Activated T-helper 1 cell treated with anti-CD3 and anti-CD28 coated beads, Interleukin-12 subunit alpha, Interleukin-12 subunit beta, Interleukin-2, Interleukin-4 antibody, amounts not matched to agents 30 ng/mL and 10 ng/mL and 1 ng/mL, durations not matched to agents 14 hours and 24 hours and 36 hours (primary cell): ENCODE measurements at regions not wholly inside any gene's neighbourhood (a gene's known extent, or its start where the extent isn't known, plus 50 kb on each side); places are given as distances from the start of the nearest gene placed in this dataset.
"Not testable (repeated sequence)": the region's sequence is repeated elsewhere in the genome, so short reads cannot be mapped to it uniquely, and the experiment has no call there.

Experiments used
- DNase-seq: peaks from one replicate; pipeline ENCODE4 v3.0.0; 2021; ENCODE audit warnings: low spot score
- H3K27ac Mint-ChIP-seq: one replicate; pipeline ENCODE4 v1.8.0; 2021; ENCODE audit warnings: mild to moderate bottlenecking, mixed read lengths
- H3K27me3 Mint-ChIP-seq: one replicate; pipeline ENCODE4 v1.8.0; 2022; ENCODE audit warnings: mild to moderate bottlenecking, moderate library complexity, mixed read lengths; ENCODE audit not compliant: insufficient read depth
- H3K36me3 Mint-ChIP-seq: one replicate; pipeline ENCODE4 v1.8.0; 2021; ENCODE audit warnings: low read depth, mixed read lengths
- H3K4me1 Mint-ChIP-seq: one replicate; pipeline ENCODE4 v1.8.0; 2021; ENCODE audit warnings: low read depth, mixed read lengths
- H3K4me3 Mint-ChIP-seq: one replicate; pipeline ENCODE4 v1.8.0; 2021; ENCODE audit warnings: mild to moderate bottlenecking, moderate library complexity, mixed read lengths
- H3K9me3 Mint-ChIP-seq: one replicate; pipeline ENCODE4 v1.8.0; 2021; ENCODE audit warnings: mixed read lengths
- intact Hi-C: fragments of 100-400 bp; cut with micrococcal nuclease; formaldehyde crosslinking; loops from one replicate; pipeline ENCODE4 v1.15.1; 2024

DNA sequence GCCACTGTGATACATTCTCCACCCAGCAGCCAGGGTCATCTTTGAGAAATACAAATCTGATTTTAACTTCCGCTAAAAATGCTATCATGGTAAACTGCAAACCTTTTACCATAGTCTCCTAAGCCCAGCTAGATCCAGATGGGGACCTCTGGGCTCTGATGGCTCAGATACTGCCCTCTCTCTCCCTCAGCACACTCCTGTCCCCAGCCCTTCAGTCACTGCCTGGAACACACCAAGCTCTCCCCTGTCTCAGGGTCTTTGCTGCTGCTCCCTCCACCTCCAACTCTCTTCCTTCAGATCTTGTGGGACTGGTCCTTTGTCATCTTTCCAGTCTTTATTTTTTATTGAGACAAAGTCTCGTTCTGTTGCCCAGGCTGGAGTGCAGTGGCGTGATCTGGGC lies 65.1 kb downstream of the SPRY4 start:
- Mint-ChIP-seq H3K9me3 (no peaks in the 10 kb centered on the region), H3K36me3 (no peaks in the 10 kb centered on the region), H3K4me3 (no peak overlapping the region), H3K27me3 (peaks cover 11% of the 10 kb centered on the region), H3K27ac (no peak overlapping the region), H3K4me1 (no peaks in the 10 kb centered on the region)
- intact Hi-C loops = no loop called here
- no peak for DNase-seq

DNA sequence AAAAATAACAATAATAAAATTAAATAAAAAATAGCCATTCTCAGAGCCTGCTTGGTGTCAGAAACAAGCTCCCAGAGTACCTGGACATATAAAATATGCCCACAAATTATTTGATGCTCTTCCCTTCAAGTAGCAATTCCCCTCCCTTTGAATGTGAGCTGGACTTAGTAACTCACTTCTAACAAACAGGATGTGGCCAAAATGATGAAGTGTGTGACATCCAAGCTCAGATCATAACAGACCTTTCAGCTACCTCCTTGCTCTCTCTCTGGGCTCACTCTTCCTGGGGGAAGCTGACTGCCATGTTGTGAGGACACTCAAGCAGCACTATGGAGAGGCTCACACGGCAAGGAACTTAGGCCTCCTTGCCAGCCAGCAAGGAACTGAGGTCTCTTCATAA lies 69.0 kb downstream of the SPRY4 start:
- no peak overlapping the region for H3K27ac Mint-ChIP-seq
- DNase-seq = no peak
- H3K36me3 Mint-ChIP-seq = no peaks in the 10 kb centered on the region
- H3K4me3 Mint-ChIP-seq = no peak overlapping the region
- no peaks in the 10 kb centered on the region for H3K4me1 Mint-ChIP-seq
- intact Hi-C loops = no loop called here
- H3K9me3 Mint-ChIP-seq = no peaks in the 10 kb centered on the region
- peaks cover 15% of the 10 kb centered on the region for H3K27me3 Mint-ChIP-seq

DNA sequence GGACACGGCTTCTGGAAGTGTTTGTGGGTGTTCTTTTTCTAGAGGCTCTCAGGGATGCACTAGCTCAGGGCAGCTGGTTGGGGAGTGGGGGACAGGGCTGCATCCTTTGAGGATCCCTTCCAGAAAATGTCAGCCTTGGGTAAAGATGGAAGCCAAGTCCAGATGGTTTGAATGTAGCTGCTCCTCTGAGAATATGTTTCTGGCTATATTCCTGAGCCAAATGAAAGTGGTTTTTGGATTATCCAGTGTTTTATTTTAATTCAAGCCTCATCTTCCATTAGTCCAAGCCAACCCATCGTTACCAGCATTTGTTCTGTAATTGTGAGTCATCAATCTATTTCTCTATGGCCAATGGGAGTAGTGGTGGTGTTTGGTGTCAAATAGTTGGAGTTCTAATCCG lies 70.4 kb downstream of the SPRY4 start:
- Mint-ChIP-seq H3K4me3 (no peak overlapping the region), H3K27ac (no peak overlapping the region), H3K36me3 (no peaks in the 10 kb centered on the region), H3K4me1 (no peaks in the 10 kb centered on the region), H3K27me3 (peaks cover 7% of the 10 kb centered on the region), H3K9me3 (no peaks in the 10 kb centered on the region)
- intact Hi-C loops = no loop called here
- DNase-seq = no peak

DNA sequence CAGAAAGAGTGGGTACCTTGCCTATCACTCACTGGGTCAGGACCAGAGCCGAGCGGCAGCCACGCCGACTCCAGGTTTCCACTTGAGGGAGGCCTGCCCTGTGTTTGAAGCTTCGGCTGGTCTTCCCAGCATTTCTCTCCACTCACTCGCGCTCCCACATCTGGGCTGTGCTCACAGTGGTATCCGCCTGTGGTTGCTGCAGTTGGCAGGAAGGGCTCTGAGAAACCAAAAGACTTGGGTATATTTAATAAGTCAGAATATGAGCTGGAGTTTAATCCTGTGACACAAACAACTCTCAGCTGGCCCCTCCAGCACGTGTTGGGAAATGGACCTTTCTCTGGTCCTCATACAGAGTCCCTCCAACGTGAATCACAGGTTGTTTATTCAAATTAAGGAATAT lies 70.9 kb downstream of the SPRY4 start:
- intact Hi-C loops = no loop called here
- DNase-seq = no peak
- Mint-ChIP-seq H3K4me3 (no peak overlapping the region), H3K4me1 (no peaks in the 10 kb centered on the region), H3K27me3 (peaks cover 7% of the 10 kb centered on the region), H3K27ac (no peak overlapping the region), H3K36me3 (no peaks in the 10 kb centered on the region), H3K9me3 (no peaks in the 10 kb centered on the region)

GRCh38 chr5:142250119-142250518 lies 74.7 kb downstream of the SPRY4 start:
- intact Hi-C loops = no loop called here
- Mint-ChIP-seq H3K9me3 (no peaks in the 10 kb centered on the region), H3K27me3 (peaks cover 4% of the 10 kb centered on the region), H3K4me1 (no peaks in the 10 kb centered on the region), H3K36me3 (no peaks in the 10 kb centered on the region), H3K27ac (no peak overlapping the region), H3K4me3 (no peak overlapping the region)
- no peak for DNase-seq

DNA sequence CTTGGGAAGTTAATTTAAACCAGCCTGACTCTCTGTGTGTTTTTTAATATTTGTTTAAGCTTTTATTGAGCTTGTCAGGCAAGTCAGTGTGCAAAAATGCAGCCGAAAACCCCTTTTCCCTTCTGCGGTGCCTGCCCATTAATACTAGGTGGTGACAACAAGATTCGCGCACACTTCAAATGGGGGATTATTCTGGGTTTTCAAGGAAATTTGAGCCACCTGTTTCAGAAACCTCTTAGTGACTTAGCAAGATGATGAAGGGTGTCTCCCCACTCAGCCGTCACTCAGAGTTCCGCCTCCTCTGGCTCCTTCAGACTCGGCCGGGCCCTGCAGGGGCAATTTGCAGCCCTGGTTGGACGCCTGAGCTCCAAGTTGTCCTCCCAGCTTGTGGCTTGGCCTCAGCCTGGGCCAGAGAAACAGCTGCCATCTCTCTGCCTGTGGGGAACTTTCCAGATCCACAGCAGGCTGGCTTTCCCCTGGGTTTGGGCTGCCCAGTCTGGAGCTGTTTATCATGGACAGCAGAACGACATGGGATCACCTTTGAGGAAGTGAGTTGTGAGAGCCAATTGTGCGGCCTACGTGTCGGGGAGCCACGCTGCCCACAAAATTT lies 75.9 kb downstream of the SPRY4 start:
- Mint-ChIP-seq H3K4me3 (no peak overlapping the region), H3K27me3 (peaks cover 1% of the 10 kb centered on the region), H3K36me3 (no peaks in the 10 kb centered on the region), H3K27ac (no peak overlapping the region), H3K9me3 (no peaks in the 10 kb centered on the region), H3K4me1 (no peaks in the 10 kb centered on the region)
- intact Hi-C loops = no loop called here
- no peak for DNase-seq

GRCh38 chr5:142246258-142246657 lies 78.6 kb downstream of the SPRY4 start:
- Mint-ChIP-seq H3K4me3 (no peak overlapping the region), H3K9me3 (no peaks in the 10 kb centered on the region), H3K4me1 (no peaks in the 10 kb centered on the region), H3K27ac (no peak overlapping the region), H3K27me3 (no peaks in the 10 kb centered on the region), H3K36me3 (no peaks in the 10 kb centered on the region)
- intact Hi-C loops = no loop called here
- no peak for DNase-seq

GRCh38 chr5:142245786-142246185 lies 79.0 kb downstream of the SPRY4 start:
- H3K9me3 Mint-ChIP-seq = no peaks in the 10 kb centered on the region

GRCh38 chr5:142244440-142244839 lies 80.4 kb downstream of the SPRY4 start:
- Mint-ChIP-seq H3K4me1 (no peaks in the 10 kb centered on the region), H3K36me3 (no peaks in the 10 kb centered on the region), H3K27ac (no peak overlapping the region), H3K27me3 (no peaks in the 10 kb centered on the region), H3K4me3 (no peak overlapping the region), H3K9me3 (no peaks in the 10 kb centered on the region)
- intact Hi-C loops = no loop called here
- DNase-seq = no peak

More at GRCh38 chr5:142245786-142246185, 79.0 kb downstream of the SPRY4 start:
- no peaks in the 10 kb centered on the region for H3K36me3 Mint-ChIP-seq
- intact Hi-C loops = no loop called here
- H3K27ac Mint-ChIP-seq = no peak overlapping the region
- no peak for DNase-seq
- H3K27me3 Mint-ChIP-seq = no peaks in the 10 kb centered on the region
- H3K4me3 Mint-ChIP-seq = no peak overlapping the region
- no peaks in the 10 kb centered on the region for H3K4me1 Mint-ChIP-seq

DNA sequence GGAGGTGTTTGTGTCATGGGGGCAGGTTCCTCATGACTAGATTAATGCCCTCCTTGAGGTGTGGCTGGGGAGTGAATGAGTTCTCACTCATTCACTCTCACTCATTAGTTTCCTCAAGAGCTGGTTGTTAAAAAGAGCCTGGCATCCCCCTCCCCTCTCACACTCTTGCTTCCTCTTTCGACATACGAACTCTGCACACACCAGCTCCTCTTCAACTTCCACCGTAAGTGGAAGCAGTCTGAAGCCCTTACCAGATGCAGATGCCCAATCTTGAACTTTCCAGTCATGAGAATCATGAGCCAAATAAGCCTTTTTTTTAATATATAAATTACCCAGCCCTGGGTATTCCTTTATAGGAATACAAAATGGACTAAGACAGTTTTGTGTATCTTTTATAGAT lies 82.5 kb downstream of the SPRY4 start:
- no peaks in the 10 kb centered on the region for H3K9me3 Mint-ChIP-seq
- intact Hi-C loops = no loop called here
- no peaks in the 10 kb centered on the region for H3K27me3 Mint-ChIP-seq
- no peak for DNase-seq
- no peaks in the 10 kb centered on the region for H3K4me1 Mint-ChIP-seq
- H3K27ac Mint-ChIP-seq = no peak overlapping the region
- no peak overlapping the region for H3K4me3 Mint-ChIP-seq
- no peaks in the 10 kb centered on the region for H3K36me3 Mint-ChIP-seq

DNA sequence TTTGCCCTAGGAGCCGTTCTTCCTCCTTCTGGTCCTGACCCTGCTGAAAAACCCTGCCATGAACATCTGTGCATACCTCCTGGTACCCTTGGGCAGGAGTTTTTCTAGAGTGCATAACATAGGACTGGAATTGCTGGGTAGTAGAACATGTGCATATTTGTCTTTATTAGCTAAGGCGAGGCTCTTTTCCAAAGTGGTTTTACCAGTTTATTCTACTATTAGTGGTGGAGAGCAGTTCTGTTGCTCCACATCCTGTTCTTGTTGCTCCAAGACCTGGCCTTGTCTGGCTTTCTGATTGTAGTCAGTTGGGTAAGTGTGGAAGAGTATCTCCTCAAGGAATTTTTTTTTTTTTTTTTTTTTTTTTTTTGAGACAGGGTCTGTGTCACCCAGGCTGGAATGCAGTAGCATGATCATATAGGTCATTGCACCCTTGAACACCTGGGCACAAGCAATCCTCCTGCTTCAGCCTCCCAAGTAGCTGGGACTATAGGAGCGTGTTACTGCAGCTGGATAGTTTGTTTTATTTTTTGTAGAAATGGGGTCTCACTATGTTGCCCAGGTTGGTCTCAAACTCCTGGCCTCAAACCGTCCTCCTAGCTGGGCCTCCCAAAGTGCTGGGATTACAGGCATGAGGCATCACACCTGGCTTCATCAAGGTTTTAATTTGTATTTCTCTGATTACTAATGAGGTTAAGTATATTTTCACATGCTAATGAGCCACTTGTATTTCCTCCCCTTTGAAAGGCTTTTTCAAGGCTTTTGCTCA lies 85.2 kb downstream of the SPRY4 start:
- Mint-ChIP-seq H3K36me3 (no peaks in the 10 kb centered on the region), H3K9me3 (no peaks in the 10 kb centered on the region), H3K4me1 (peaks cover 5% of the 10 kb centered on the region), H3K27me3 (peaks cover 3% of the 10 kb centered on the region), H3K4me3 (no peak overlapping the region), H3K27ac (no peak overlapping the region)
- intact Hi-C loops = no loop called here
- no peak for DNase-seq

- Mint-ChIP-seq H3K9me3 (no peaks in the 10 kb centered on the region), H3K4me3 (no peak overlapping the region), H3K4me1 (peaks cover 5% of the 10 kb centered on the region), H3K27me3 (peaks cover 3% of the 10 kb centered on the region), H3K27ac (no peak overlapping the region), H3K36me3 (no peaks in the 10 kb centered on the region)
- DNase-seq = no peak
- intact Hi-C loops = no loop called here
Measured at GRCh38 chr5:142237707-142238106, 87.1 kb downstream of the SPRY4 start.

DNA sequence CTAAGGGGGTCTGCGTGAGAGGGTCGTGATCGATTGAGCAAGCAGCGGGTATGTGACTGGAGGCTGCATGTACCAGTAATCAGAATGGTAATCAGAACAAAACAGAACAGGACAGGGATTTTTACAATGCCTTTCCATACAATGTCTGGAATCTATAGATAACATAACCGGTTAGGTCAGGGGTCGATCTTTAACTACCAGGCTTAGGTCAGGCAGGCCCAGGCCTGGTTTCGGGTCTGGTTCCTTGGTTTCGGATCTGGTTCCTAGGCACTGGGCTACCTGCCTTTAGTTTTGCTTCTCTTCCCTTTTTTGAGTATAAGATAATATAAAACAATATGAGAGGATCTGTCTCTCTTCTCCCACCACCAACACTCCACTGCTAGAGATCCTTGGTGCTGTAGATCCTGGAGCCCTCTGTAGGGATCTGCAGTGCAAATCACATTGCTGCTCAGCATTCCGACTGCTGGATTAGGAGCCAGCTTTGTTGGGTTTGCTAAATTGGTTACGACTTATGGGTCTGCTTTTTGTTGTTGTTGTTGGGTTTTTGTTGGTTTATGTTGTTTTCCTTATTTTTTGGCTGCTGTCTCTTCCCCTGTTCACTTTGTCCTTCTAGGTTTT lies 88.0 kb downstream of the SPRY4 start:
- H3K4me1 Mint-ChIP-seq, intact Hi-C loops, DNase-seq, H3K9me3 Mint-ChIP-seq, H3K27ac Mint-ChIP-seq, H3K27me3 Mint-ChIP-seq, H3K36me3 Mint-ChIP-seq, H3K4me3 Mint-ChIP-seq: not testable (repeated sequence)
